CD4-positive, alpha-beta T cell treated with Interferon alpha-2 for 1 hour (primary cell): ENCODE measurements at regions not wholly inside any gene's neighbourhood (a gene's known extent, or its start where the extent isn't known, plus 50 kb on each side); places are given as distances from the start of the nearest gene placed in this dataset.
"Not testable (repeated sequence)": the region's sequence is repeated elsewhere in the genome, so short reads cannot be mapped to it uniquely, and the experiment has no call there.

Experiments used
- DNase-seq, 2 donors: peaks; one replicate each; pipeline ENCODE4 v3.0.0-alpha.2; 2020 to 2022

GRCh38 chr13:81318231-81319019 lies 977.5 kb upstream of the SPRY2 start:
- no peak for DNase-seq

DNA sequence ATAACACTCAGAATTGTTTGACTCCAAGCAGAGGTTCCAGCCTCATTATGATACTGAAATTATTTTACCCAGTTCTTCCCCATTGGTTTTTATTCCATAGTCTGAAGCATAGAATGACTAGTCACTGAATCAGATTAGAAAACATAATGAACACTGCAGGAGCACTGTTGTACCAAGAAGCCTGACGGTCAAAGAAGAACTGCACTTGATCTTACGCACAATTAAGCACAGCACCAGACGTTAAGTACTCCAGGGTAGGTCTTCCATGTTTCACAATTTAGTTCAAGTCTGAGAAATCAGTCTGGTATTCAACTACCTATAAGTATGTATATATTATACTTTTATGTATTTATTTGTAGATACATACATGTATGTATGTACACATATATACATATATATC lies 973.5 kb upstream of the SPRY2 start:
- DNase-seq: no peak

- no peak for DNase-seq
These were observed 965.0 kb upstream of the SPRY2 start for GRCh38 chr13:81305928-81306327.

DNA sequence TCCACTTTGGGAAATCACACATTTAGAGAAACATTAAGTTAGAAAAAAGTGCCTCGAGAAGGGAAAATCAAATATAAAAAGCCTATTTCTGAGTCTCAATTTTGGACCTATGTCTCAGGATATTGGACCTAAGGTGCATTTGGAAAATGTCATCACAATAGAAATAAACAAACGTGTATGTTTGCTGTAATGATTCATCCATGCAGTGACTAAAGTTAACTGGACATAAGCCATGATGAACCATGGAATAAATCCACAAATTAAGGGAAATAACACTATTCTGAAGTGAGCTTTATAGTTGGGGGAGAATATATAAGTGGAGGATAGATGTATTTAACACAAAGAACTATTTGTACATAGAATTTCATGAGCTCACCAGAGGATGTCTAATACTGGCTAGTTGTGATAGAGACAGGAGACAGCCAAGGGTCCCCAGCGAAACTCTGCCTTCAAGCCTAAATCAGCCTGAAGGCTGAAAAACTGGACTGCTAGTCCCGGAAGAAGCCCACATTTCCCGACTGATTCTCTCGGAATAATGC lies 963.3 kb upstream of the SPRY2 start:
- DNase-seq: no peak

DNA sequence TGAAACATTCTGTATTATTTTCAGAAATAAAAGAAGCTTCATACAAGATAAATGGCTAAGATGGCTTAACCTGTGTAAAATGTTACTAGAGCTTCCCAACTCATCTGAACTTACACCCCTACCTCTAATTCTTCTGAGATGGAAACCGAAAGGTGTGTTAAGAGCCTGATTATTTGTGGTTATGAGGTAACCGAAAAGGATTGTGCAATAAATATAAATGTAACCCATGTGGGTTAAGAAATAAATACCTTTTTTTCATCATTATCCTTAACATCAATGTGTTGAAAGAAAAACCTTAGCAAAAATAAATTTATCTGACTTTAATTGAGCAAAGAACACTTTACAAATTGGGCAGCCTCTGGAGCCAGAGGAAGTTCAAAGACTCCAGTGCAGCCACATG lies 961.8 kb upstream of the SPRY2 start:
- DNase-seq: no peak

DNA sequence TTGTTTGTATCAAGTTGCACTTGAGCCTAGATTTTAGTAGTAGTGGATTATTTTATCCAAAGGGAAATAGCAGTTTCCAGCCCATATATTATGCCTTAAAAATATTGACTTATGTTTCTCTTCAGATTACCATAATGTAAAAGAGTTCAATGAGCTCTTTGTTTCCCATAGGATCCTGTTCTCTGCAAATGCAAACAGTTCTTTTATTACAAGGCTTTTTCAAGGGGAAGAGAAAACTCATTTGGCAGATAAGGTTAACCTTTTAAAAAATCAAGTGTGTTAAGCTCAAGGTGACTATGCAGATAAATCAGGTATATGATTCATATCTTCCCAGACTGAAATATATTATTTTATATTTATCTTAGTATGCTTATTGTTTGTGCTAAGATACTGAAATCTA lies 961.2 kb upstream of the SPRY2 start:
- DNase-seq: no peak

DNA sequence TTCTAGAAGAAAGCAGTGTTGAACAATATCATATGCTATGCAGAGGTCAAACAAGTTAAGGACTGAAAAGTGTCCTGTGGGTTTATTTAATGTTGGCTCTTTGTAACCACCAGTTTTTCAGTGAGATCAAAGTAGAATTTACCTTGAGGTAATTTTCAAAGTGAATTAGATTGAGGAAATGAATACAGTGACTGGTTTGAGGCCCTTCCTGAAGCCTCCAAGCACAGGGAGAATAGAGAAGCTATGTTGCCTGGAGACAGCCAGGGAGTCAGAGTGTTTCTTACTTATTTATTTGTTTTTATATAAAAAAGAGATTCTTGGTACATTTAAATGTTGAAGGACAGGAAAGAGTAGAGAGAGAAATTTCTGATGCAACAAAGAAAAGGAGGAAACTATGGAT lies 954.3 kb upstream of the SPRY2 start:
- DNase-seq: no peak

GRCh38 chr13:81293594-81294164 lies 952.8 kb upstream of the SPRY2 start:
- DNase-seq: no peak

DNA sequence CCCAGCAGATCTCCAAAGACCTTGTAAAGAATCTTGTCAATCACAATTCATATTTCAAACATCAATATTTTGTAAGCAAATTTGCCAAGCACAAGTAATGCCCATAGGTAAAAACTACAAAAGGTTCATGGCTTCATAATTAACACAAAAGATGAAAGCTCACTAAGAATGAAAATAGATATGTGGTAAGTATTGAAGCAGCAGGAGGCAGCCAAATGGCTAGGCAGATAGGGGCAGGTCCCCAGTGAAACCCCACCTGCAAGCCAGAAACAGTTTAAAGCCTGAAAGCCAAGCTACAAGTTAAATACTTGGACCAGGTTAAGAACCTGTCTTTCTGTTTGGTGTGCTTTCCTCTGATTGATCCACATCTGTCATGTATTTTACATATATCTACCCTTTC lies 942.6 kb upstream of the SPRY2 start:
- DNase-seq: no peak

DNA sequence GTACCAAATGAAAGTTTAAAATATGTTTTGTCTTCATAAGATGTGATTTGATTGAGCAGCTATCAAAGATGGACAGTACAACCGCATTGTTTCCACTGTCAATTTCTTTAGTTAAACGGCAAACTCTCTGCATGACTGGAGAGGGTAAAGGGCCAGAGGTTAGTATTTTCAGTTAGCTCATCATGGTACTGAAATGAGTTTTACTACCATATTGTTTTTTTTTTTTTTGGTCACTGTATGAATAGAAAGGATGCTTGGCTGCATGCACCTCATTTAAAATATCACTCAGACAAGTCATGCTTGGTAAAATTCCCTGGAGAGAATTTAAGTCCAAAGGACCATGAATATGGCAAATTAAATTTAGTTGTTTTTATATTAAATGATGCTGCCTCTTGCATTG lies 942.1 kb upstream of the SPRY2 start:
- DNase-seq: no peak

DNA sequence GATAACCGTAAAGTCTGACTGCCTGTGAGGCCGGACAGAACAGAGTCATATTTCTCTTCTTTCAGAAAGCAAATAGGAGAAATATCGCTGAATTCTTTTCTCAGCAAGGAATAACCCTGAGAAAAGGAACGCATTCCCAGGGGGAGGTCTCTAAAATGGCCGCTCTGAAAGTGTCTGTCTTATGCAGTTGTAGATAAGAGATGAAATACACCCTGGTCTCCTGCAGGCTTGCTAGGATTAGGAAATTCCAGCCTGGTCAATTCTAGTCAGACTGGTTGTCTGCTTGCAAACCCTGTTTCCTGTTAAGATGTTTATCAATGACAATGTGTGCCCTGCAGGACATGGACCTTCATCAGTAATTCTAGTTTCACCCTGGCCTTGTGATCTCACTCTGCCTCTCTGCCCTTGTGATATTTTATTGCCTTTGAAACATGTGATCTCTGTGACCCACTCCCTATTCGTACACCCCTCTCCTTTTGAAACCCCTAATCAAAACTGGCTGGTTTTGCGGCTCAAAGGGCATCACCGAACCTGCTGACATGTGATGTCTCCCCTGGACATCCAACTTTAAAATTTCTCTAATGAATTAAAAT lies 934.8 kb upstream of the SPRY2 start:
- no peak for DNase-seq

DNA sequence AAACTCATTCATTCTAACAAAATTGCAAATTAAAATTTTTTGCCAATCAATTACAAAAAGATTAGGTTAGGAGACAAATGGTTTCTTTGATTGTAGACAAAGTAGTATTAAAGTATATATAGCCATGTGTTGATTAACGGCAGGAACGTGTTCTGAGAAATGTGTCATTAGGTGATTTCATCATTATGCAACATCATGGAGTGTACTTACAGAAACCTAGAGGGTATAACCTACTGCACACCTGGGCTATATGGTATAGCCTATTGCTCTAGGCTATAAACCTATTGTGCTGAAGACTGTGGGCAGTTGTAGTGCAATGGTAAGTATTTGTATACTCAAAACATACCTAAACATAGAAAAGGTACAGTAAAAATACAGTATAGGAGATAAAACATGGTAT lies 906.8 kb upstream of the SPRY2 start:
- no peak for DNase-seq

GRCh38 chr13:81246556-81246955 lies 905.6 kb upstream of the SPRY2 start:
- DNase-seq: no peak

GRCh38 chr13:81244011-81244410 lies 903.1 kb upstream of the SPRY2 start:
- no peak for DNase-seq

DNA sequence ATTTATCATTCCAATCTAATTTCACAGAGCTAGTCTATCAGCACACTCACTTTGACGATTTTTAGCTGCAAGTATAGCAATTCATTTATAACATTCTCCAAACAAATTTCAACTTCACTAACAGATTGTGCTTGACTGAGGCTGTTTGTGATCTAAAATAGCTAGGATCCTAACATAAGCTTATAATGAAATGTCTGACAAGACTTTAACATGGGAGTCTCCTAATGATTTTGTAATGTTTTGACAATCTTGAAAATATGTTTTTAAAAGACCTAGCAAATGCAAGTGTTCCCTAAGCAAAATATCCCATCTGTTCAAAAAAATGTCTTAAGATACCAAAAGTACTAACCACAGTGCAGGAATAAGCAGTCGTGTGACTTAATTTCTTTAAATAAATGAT lies 889.5 kb upstream of the SPRY2 start:
- DNase-seq: no peak

DNA sequence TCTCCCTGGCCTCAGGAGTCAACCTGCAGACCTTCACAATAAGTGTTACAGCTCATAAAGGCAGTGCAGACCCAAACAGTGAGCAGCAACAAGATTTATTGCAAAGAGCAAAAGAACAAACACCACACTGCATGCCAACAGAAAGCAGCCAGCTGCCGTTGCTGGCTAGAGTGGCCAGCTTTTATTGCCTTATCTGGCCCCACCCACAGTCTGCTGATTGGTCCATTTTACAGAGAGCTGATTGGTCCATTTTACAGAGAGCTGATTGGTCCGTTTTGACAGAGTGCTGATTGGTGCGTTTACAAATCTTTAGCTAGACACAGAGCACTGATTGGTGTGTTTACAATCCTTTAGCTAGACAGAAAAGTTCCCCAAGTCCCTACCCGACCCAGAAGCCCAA lies 885.9 kb upstream of the SPRY2 start:
- DNase-seq: not testable (repeated sequence)

DNA sequence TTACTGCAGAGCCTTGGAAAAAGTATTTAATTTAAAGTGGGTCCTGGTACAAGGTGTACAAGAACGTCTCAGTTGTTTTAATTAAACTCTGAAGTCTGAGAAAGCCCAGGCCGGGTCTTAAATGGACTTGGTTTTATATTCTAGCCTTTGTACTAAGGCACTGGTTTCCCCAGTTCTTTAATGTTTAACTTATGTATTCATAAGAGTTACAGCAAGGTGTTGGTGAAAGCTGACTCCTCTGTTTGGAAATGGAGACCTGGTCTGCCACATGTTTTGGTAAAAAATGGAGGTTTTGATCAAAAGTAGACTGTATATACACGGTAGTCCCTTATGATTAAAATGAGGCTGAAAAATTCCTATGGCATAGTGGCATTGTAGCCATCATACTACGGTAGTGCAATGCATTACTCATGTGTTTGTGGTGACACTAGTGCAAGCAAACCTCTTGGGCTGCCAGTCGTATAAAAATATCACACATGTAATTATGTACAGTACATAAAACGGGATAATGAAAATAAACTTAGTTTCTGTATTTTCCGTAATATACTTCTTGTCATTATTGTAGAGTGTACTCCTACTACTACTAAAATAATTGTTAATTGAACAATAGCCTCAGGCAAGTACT lies 883.4 kb upstream of the SPRY2 start:
- DNase-seq: no peak

- no peak for DNase-seq
These were observed 882.9 kb upstream of the SPRY2 start for GRCh38 chr13:81223778-81224177.

DNA sequence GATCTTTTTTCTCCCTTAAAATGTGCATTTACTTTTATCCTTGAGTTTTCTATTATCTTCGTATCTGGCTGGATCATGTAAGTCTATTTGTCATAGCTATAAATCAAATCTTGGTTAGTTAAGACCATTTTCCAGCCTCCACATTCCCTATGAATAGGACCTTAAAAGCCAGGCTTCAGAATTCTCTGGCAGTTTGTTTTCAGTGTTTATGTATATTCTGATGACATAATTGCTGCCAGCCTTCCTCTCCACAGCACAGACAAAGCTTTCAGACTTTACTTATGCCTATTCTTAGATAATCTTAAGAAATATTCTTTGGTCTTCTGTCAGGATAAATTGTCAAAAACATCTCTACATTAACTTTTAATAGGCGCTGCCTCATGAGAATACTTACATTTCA lies 870.8 kb upstream of the SPRY2 start:
- no peak for DNase-seq

GRCh38 chr13:81207636-81208035 lies 866.7 kb upstream of the SPRY2 start:
- no peak for DNase-seq

- DNase-seq: no peak
These were observed 866.3 kb upstream of the SPRY2 start for GRCh38 chr13:81207231-81207630.

DNA sequence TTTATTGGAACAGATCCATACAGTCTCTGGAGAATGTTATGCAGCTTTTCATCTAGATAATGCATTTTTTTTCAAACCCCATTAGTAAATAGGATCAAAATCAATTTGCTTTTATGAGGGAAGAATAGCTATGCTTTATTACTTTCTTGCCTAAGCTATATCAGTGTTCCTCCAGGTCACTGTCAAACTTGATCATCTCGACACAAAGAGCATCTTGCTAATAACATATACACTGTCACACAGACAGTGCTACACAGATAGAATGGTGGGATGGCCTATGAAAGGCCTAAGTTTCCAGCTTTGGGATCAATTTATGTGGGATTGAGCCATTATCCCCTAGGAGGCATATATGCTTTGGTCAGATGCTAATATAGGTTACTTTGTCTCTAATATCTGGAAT lies 862.9 kb upstream of the SPRY2 start:
- DNase-seq: no peak

DNA sequence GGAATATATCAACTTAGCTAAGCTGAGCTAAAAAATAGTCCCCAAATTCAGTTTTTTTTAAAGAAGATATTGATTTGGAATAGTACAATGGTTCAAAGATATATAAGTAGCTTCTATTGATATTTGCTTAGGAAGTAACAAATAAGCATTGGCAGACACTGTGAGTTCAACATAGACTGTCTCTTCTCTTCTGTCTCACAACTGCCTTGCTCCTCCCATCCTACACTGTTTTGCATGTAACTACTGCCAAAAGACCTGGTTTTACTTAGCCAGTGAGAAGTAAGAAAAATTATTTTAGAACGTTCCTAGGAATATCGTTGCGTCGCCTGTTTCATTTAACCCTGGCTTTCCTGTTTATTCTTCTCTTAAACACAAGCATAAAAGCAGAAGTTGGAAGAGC lies 859.0 kb upstream of the SPRY2 start:
- no peak for DNase-seq

- no peak for DNase-seq
These were observed 857.0 kb upstream of the SPRY2 start for GRCh38 chr13:81197966-81198365.
